ENCODE measurements at regions not wholly inside any gene's neighbourhood (a gene's known extent, or its start where the extent isn't known, plus 50 kb on each side); places are given as distances from the start of the nearest gene placed in this dataset.

- BruUV-seq (replicated peaks): no TSS peak
- Histone ChIP-seq H3K9me3 (ENCODE audit: control insufficient read depth in 1 of 2, insufficient read depth in 1 of 2, low read depth in 1 of 2, low read length in 2 of 2) (no peaks in the 10 kb centered on the region), H3K79me2 (ENCODE audit: insufficient read depth, low read length) (no peaks in the 10 kb centered on the region), H3K4me2 (ENCODE audit: low read length) (no peak overlapping the region), H3K27me3 (ENCODE audit: insufficient read depth, low read length) (no peaks in the 10 kb centered on the region), H2AFZ (ENCODE audit: low read depth, low read length, poor library complexity, severe bottlenecking) (no peak overlapping the region), H3K4me3 (replicated peaks in 1 of 2; ENCODE audit: low read depth in 1 of 2, low read length in 2 of 2) (no peak overlapping the region), H3K9me2 (ENCODE audit: insufficient read depth) (no peaks in the 10 kb centered on the region), H3K9ac (ENCODE audit: low read length) (no peak overlapping the region), H3K27ac (ENCODE audit: low read depth, low read length) (no peak overlapping the region), H3K36me3 (ENCODE audit: control insufficient read depth in 1 of 2, insufficient read depth in 2 of 2, low read length in 2 of 2) (no peaks in the 10 kb centered on the region), H4K20me1 (ENCODE audit: insufficient read depth) (no peaks in the 10 kb centered on the region), H3K4me1 (ENCODE audit: control insufficient read depth in 1 of 2, insufficient read depth in 2 of 2, low read length in 2 of 2) (no peaks in the 10 kb centered on the region)
- TF ChIP-seq POLR2AphosphoS5 (IDR thresholded peaks at IDR 0.05; ENCODE audit: low read depth, low read length) (no peak), YY1 (IDR thresholded peaks at IDR 0.05; ENCODE audit: extremely low read depth, insufficient replicate concordance, low read depth, low read length) (no peak), EGR1 (IDR thresholded peaks at IDR 0.05; ENCODE audit: low read depth) (no peak), CBX3 (IDR thresholded peaks at IDR 0.05; ENCODE audit: low read depth) (no peak), SIN3A (IDR thresholded peaks at IDR 0.05; ENCODE audit: low read depth) (no peak), JUND (IDR thresholded peaks at IDR 0.05) (no peak), ZBTB33 (IDR thresholded peaks at IDR 0.05; ENCODE audit: extremely low read depth, insufficient replicate concordance, low read length) (no peak), REST (IDR thresholded peaks at IDR 0.05; ENCODE audit: low read depth) (no peak), EZH2 (IDR thresholded peaks at IDR 0.05) (no peak), CEBPB (IDR thresholded peaks at IDR 0.05; ENCODE audit: low read depth) (no peak), ZFX (IDR thresholded peaks at IDR 0.05) (no peak)
- TF ChIP-seq, protein P1, sequence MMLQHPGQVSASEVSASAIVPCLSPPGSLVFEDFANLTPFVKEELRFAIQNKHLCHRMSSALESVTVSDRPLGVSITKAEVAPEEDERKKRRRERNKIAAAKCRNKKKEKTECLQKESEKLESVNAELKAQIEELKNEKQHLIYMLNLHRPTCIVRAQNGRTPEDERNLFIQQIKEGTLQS (IDR thresholded peaks at IDR 0.05): no peak
- intact Hi-C loops (cut with micrococcal nuclease): no loop called here
- ATAC-seq (no peak), DNase-seq (ENCODE audit: low read depth, low spot score) (no peak)
- ChIA-PET POLR2A (no interaction called here), CTCF (no interaction called here), RAD21 (ENCODE audit: low non-redundant PET in 1 of 2, low total read pairs in 2 of 2, uncharacterized antibody in 2 of 2, unreplicated experiment in 2 of 2) (no interaction called here)
These were observed 215.3 kb upstream of the CXorf66 start for GRCh38 chrX:140180585-140180984.

All from HCT116 (cell line).